ENCODE measurements at regions not wholly inside any gene's neighbourhood (a gene's known extent, or its start where the extent isn't known, plus 50 kb on each side); places are given as distances from the start of the nearest gene placed in this dataset.
A peak's percentile ranks its signal among the peaks of the same experiment; 100 is the strongest.

DNA sequence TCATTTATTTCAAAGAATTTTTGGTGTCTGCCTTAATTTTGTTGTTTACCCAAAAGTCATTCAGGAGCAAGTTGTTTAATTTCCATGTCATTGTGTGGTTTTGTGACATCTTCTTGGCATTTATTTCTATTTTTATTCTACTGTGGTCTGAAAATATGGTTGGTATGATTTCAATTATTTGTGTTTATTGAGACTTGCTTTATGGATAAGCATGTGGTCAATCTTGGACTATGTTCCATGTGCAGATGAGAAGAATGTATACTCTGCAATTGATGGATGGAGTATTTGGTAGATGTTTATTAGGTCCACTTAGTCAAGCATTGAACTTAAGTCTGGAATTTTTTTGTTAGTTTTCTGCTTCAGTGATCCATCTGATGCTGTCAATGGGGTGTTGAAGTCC is 383.0 kb downstream of the PMP22 start:
- no peak for DNase-seq

DNA sequence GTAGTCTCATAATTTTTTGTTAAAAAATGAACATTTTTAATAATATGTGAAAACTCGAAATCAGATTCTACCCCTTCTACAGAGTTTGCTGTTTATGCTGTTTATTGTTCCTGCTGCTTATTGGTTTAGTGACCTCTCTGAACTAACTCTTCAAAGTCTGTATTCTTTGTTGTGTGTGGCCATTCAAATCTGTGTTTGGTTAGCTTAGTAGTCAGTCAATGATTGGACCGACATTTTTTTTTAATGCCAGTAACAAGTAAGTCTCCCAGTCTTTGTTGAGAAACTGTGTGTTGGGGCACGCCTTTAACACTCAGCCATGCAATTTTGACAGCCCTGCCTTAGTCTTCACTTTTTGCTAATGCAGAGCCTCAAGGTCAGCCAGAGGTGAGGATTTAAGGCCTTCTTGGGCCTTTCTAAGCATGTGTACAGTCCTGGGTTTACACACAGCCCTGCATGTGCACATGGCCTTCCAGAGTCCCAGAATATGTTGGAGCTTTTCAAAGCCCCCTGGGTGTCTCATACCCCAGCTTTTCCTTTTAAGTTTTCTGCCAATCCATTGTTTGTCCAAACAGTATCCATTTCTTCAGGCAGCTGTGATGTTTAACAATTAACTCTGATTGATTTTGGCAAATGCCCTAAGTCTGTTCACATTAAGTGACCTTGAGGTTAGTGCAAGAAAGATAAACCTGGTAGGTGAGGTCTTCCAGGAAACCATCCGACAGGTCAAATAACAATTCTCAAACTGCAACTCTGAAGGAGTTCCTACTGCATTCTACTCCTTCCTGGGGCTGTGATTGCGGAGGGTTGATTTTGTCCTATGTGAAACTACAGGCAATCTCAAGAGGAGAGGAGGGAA is 389.3 kb downstream of the PMP22 start:
- no peak for DNase-seq

DNA sequence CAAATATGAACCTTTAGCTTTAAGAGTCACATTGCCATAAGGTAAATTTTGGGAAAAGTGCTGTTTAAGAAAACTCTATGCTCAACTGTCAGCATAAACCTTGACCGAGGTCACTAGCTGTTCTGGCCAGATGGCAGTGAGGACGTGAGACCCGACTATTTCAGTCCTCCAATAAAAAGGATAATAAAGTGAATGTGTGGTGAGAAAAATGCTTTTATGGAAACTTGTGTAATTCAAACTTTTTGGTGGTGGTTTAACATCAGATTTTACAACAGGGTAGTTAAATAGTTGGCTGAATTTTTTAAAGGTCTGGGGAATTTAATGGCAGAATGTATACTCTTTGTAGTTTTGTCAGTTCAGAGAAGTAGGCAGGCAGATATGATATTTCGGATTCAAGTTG is 391.1 kb downstream of the PMP22 start:
- no peak for DNase-seq

DNA sequence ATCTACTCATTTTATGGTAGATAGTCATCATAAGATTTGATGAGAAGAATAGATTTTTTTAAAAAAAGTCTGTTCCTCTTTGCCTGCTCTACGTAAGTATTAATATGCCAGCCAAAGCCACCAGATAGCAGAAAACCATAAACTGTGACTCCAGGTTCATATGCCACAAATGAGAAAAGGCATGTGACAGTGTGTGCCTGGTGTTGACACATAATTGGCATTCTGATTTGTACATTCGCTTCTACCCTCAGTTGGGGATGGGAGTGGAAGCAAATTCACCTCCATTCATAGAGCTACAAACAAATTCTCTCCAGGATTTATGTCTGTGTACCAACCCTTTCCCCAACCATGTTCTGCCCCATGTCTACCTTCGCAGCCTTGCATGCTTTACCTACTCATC is 391.6 kb downstream of the PMP22 start:
- no peak for DNase-seq

DNA sequence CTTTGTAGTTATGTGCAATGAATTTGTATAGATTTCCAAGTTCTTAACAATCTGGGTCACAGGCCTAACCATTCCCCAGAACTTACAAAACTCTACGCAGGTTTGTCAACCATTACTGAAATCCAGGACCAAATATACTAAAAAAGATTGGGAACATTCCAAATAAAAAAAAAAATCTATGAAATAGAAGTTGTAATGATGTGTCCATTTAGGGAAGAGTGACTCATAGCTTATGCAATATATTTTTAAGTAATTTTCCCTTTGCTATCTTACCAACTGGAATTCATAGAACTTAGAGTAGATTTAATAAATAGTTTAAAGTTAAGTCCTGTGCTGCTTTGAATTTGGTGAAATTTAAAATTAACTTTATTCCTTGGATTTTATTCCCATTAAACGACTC is 393.2 kb downstream of the PMP22 start:
- no peak for DNase-seq

DNA sequence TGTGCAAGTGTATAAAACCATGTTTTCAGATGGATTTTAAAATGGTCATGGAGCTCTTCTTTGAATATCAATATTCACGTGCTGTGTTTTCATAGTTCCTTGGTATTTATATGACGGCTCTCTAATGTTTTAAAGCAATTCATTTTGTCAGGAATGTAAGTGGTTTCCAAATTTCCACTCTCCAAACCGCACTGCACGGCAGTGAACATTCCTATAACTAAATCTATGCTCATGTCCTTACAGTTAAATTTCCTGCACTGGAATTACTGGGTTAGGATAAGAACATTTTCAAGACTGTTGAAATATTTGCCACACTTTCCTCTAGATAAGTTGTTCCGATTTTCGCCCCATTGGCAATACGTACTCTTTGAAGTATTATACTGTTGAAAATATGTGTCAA is 398.9 kb downstream of the PMP22 start:
- DNase-seq, result no peak

DNA sequence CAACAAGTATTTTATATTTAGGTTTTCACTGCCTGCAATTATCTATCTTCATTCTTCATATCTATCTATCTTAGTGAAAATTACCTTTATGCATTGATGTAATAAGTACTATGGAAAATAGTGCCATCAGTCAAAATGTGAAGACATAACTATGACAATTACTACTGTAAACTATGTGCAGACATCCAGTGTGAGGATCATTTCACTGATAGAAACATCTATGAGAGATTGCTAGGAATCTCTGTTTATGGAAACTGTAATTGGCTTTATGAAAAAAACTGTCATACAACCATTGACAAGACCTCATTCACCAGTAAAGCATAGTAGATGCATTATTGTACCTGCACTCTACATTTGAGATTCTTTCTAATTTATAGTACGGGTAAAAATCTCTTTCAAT is 401.0 kb downstream of the PMP22 start:
- DNase-seq, result no peak

DNA sequence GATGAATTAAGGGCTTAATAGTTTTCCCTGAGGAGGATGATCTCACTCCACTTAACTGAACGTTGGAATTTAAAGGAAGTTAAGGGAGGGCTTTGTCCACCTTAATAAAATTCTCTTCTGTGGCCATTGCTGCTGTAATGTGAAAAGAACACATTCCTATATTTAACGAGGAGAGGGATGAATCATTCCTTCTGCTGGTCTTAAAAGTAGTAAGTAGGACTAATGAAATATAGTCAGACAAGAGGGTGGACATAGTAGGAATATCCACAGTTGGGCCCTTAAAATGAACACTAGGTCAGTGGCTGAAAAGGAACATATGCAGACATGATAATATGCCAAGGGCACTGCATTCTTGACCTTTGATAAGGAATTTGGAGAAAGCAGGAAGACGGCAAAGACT is 405.6 kb downstream of the PMP22 start:
- no peak for DNase-seq

DNA sequence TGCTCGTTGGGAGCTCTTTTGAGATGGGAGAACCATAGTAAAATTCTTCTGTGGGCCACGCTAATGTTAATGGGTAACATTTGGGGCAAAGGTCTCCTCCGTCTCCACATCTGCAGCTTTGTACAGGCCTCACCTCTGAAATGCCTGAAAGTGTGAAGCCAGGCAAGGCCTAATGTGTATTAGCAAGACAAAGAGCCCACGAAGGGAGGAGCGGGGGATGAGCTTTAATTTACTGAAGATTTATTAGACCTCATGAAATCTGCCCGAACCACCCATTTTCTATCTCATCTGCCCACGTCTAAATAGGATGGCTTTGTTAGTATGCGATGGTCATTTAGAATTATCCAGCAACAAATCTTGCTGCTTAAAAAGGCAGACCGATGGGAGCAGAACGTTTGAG is 408.9 kb downstream of the PMP22 start:
- DNase-seq, result no peak

DNA sequence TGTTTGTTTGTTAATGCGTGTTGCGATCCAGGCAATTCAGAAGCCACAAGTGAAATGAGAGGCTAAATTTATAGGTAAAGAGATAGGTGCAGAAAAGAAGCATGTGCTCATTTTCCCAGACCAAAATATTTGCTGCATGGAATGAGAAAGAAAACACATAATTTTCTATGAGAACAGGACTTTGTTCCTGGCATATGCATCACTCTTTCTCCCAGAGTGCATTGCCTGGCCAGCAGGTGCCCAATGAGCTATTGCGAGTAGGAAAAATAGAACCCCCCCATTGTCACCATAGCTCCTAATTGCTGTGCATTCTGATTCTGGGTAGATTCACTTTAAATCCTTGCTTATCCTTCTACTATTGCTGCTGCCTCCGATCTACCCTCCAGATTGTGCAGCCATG is 410.4 kb downstream of the PMP22 start:
- DNase-seq, result no peak

DNA sequence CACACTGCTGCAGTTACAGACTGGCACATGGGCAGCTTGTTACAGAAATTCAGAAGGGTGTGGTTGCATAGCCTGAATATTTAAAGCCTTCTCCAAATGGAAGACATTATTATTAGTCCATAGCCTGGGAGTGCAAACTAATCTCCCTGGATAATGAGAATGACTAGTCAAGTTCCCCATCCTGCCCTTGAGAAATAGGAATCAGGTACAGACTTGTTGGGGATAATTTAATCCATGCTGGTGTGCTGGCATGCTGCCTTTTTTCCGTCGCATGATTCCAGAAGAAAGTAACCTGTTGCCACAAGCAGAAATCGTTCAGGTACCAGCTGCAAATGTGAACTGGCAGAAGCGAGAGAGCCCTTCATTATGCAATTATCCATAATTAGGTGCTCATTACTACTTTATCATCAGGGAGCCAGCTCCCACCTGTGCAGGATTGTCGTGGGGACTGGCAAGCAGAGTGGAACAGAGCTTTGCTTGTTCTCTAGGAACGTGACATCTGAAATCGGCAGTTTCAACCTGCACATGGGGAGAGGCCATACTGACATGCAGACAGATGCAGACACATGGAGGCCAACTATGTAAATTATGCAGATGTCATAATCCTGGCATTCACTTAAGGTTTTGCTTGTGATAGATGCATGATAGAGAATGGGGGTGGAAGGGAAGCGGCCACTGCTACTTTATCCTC is 419.4 kb downstream of the PMP22 start:
- DNase-seq, result peak; percentile 99

DNA sequence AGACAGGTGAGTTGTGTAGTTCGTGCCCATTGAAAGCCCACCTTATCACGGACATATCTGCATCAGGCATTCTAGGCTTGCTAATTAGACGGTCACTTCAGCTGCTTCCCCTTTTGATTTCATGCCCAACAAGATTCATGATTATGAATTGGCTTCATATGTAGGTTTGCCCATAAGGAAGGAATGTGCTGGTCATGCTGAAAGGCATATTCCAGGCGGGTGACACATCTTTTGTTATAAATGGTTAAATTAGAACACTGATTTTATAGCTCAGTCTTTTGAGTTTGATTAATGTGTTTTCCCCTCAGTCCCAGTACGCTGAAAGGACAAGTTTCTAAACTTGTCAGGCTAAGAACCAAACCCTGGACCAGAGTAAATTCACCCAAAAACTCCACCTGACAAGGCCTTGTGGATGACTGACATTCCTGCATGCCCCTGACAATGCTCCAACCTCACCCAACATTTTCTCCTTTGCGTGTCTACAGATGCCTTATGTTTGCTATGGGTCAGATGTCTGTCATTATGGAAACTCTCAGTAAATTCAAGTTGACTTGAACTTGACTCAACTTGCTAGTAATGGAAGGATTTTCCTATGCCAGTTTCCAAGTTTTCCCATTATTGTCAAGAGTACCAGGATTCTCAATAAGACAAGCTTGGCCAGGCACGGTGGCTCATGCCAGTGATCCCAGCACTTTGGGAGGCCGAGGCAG is 421.9 kb downstream of the PMP22 start:
- DNase-seq, result no peak

DNA sequence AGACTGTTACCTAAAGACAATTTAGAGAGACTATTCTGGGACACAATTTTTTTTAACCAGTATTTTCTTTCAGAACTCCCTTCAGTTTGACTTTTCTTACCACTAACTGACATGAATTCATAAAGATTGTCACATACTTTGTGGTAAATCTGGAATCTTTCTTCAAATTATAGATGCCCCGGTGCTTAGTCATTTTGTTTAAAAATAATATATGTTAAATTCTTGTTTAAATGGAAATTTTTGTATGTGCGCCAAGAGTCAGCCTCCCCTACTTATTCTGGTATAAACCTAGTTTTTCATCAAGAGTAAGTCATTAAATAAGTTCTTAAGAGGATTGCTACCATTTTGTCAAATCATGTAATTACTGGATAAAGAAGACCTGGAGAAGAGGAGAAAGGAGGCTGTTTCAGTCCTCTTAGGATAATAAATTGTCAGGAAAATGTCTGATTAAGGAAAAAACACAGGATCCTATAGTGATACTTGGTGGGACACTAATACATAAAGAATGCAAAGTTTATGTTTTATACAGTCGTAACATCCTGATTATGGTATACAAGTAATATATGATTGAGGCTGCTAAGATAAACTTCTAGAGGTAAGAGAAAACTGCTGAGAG is 424.4 kb downstream of the PMP22 start:
- DNase-seq, result no peak

DNA sequence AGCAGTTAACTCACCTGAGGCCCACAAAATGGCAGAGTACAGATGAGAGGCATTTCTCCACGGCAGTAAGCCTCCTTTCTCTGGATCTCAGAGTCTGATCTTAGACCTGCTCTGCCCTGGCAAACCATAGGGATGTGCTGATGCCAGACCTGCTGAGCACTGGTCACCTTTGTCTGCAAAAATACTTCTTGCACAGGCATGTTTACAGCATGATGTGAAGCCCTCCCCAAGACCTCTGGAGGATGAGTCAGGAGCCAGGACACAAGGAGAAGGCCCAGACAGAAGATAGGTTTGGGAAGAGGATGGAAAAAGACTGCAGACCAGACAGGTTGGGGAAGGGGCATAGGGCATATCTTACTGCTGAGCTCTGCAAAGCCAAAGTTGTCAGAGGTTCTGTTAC is 426.6 kb downstream of the PMP22 start:
- DNase-seq, result no peak

DNA sequence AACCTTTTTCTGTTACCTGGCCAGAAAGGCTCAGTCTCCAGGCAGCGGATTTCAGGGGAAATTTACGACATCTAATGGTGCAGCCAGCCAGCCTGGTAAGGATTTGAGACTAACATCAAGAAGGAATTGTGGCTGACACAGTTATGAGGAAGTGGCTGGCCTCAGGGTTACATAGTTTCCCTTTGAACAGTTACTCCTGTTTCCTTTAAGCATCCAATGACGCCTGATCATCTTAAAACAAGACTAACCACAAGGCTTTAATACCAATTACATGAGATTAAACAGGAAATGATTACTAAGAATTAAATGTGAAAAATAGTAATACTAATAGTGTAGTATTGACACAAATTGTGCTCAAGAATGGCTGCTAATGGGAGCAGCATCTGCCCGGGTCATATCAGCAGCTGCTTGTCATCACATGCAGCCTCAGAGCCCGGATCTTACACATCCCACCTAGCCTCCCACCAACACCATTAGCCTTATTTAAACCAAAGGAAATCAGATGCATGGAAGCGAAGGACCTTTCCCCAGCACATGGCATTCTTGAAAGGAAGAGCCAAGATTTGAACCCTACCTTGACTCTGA is 431.8 kb downstream of the PMP22 start:
- no peak for DNase-seq

DNA sequence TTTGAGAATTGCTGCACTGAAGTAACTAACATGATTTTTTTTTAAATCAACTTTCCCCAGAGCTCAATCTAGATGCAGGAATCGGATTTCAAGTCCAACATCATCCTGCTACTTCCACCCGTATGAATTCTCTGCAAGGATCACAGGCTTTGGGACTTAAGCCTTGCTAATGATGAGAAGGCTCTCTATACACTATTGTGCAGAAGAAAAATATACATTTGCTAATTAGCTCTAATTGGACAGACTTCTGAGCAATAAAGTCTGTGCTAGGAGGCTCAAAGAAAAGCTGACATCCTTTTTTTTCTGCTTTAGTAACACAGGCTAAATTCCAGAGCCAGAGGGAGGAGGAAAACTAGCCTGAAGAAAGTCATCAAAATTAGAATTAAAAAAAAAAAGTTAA is 433.6 kb downstream of the PMP22 start:
- DNase-seq, result no peak

DNA sequence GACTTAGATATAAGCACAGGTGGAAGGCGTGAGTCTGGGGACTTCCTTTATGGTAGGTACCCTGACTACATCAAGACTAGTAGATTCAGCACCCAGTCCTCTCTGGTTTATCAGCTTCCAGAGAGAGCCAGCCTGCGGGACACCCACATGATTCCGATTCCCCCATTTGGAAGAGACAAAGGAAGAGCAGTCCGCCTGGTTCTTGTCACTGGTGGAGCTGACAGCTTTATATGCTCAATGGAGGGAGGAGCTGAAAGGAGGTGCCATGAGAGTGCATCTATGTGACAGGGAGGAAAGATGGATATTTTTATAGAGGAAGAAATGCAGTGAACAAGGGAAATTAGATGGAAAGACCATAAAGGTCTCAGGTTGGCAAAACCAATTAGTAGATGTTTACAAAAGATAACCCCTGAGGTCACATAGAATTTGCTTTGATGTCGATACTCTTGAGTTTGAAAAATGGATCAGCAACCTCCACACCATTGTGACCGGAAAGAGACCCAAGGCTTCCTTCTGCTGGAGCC is 437.7 kb downstream of the PMP22 start:
- no peak for DNase-seq

DNA sequence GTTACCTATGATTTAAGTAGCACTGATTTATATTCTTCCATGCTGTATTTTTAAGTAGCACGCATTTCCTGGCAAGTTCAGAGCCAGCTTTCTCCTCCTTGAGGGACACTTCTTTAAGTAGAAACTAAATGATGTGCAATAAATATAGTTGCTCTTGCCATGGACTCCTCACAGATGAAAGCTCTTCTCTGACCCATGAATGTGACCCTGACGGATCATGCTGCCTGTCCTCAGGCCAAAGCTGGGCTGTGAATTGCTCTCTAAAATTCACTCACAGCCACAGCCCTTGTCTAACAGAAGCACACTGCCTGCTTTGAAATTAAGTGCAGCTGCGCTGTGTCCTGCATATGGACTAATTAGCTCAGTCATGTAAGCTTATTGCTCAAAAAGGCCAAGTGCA is 438.8 kb downstream of the PMP22 start:
- DNase-seq, result no peak

DNA sequence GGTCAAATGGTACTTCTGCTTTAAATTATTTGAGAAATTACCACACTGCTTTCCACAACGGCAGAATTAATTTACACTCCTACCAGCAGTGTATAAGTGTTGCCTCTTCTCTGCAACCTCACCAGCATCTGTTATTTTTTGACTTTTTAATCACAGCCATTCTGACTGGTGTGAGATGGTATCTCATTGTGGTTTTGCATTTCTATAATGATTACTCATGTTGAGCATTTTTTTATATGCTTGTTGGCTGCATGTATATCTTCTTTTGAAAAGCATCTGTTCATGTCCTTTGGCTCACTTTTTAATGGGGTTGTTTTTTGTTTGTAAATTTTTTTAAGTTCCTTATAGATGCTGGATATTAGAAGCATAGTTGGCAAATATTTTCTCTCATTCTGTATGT is 446.7 kb downstream of the PMP22 start:
- DNase-seq, result no peak

DNA sequence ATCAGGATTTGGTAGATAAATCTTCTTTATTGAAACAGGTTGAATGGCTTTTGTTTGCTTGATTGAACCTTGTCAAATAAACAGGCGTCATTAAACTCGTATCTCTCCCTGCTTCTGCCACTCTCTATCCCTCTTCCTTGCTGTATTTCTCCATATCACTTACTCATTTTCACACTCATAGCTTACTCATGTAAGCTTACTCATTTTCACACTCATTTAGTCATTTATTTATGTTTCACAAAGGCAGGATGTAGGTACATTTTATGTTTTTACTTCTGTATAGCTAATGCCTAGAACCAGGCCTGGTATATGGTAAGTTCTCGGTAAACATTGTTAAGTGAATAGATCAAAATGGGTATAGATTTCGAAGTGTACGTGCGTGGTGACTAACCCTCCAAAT is 450.0 kb downstream of the PMP22 start:
- no peak for DNase-seq

DNA sequence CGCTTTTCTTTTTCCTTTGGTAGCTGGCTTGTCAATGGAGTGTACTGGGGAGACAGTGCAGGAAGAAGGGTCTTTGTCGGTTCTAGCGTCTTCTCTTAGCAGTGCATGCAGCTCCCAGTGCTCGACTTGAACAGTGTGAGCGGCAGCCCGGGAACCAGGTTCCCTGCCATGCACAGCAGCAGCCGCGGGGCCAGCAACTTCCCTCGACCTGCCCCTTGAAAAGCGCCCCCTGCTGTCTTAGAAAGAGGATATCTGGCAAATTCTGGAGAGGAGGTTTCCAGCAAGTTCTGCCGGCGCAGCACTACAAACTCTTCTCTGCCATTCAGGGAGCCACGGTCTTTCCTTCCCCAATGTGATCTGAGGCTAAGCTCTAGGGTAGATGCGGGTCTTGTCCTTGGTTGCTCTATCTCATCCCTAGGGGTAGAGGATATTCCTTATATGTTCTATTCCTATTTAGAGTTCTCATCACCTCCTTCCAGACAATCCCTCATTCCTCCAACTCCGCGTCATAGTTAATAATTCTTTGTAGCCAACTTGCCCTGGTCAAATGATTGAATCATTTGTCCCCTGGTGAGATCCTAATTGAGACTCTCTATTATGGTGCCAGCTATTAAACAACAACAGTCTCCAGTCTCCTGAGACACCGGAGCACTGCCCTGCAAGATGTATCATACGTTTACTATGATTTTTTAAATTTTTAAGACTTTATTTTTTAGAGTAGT is 451.3 kb downstream of the PMP22 start:
- DNase-seq, result peak; percentile 1

DNA sequence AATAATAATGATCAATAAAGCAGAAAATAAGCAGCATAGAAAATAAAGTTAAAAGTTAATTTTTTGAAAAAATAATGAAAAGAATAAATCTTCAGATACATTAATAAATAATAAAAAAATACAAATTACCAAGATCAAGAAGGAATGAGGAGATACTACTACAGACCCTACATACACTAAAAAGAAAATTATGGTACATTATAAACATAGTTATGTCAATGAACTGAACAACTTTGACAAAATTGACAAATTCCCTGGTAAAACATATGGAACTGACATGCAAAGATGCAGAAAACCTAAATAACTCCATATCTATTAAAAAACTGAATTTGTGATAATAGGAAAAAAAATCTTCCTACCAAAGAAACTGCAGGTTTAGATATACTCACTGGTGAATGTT is 456.7 kb downstream of the PMP22 start:
- no peak for DNase-seq

Measured in NCI-H1105 treated with DMSO at 0.1 percent for 48 hours (cell line).